Keratinocyte (primary cell): ENCODE measurements at regions not wholly inside any gene's neighbourhood (a gene's known extent, or its start where the extent isn't known, plus 50 kb on each side); places are given as distances from the start of the nearest gene placed in this dataset.
A peak's percentile ranks its signal among the peaks of the same experiment; 100 is the strongest.

ENCODE experiments used
- DNase-seq: peaks from one replicate; pipeline ENCODE4 v3.0.0-alpha.2; 2011; ENCODE audit warnings: low read depth, missing footprints, low spot score
- FAIRE-seq: peaks from 2 replicates; lab custom pipeline; 2011; peaks lifted over from hg19 to GRCh38; lab: Jason Lieb, UNC
- H2AFZ ChIP-seq: 2 replicates; pipeline ENCODE4 v1.6.0; 2012; ENCODE audit warnings: low read length, control low read depth, inconsistent platforms; ENCODE audit not compliant: control insufficient read depth
- H3K27ac ChIP-seq: 2 replicates; pipeline ENCODE4 v1.5.1; 2011; ENCODE audit warnings: low read length; ENCODE audit not compliant: control insufficient read depth, insufficient read depth
- H3K27me3 ChIP-seq: 3 replicates; pipeline ENCODE4 v1.6.0; 2011; ENCODE audit warnings: low read length; ENCODE audit not compliant: control insufficient read depth, insufficient read depth; ENCODE audit errors: extremely low read depth
- H3K36me3 ChIP-seq, 2 experiments: 2 replicates in 1 of 2; 3 replicates in 1 of 2; pipeline ENCODE4 v1.5.1; 2011; ENCODE audit warnings: low read length in 2 of 2, mild to moderate bottlenecking in 1 of 2; ENCODE audit not compliant: control insufficient read depth in 2 of 2, insufficient read depth in 2 of 2; ENCODE audit errors: extremely low read depth in 1 of 2
- H3K4me1 ChIP-seq: 3 replicates; pipeline ENCODE4 v1.5.1; 2011; ENCODE audit warnings: low read length; ENCODE audit not compliant: control insufficient read depth, insufficient read depth; ENCODE audit errors: extremely low read depth
- H3K4me2 ChIP-seq: 3 replicates; pipeline ENCODE4 v1.6.0; 2011; ENCODE audit warnings: low read depth, low read length; ENCODE audit not compliant: control insufficient read depth, insufficient read depth; ENCODE audit errors: extremely low read depth
- H3K4me3 ChIP-seq, 3 experiments: fragments of 200-600 bp in 1 of 3; sonication (generic) in 1 of 3; 2 replicates in 2 of 3; 3 replicates in 1 of 3; pipeline ENCODE4 v1.5.1; 2011 to 2016; ENCODE audit warnings: low read length in 3 of 3, mild to moderate bottlenecking in 3 of 3, control low read depth in 2 of 3, inconsistent platforms in 1 of 3, low read depth in 1 of 3, mixed read lengths in 1 of 3, mixed run types in 1 of 3, moderate library complexity in 1 of 3; ENCODE audit not compliant: control insufficient read depth in 2 of 3, insufficient read depth in 2 of 3; ENCODE audit errors: extremely low read depth in 1 of 3
- H3K79me2 ChIP-seq: 2 replicates; pipeline ENCODE4 v1.6.0; 2012; ENCODE audit warnings: low read length; ENCODE audit not compliant: control insufficient read depth, insufficient read depth
- H3K9ac ChIP-seq: 3 replicates; pipeline ENCODE4 v1.6.0; 2011; ENCODE audit warnings: low read length; ENCODE audit not compliant: control insufficient read depth, insufficient read depth; ENCODE audit errors: extremely low read depth
- H3K9me1 ChIP-seq: 3 replicates; pipeline ENCODE4 v1.6.0; 2011; ENCODE audit warnings: low read length; ENCODE audit not compliant: control insufficient read depth, insufficient read depth; ENCODE audit errors: extremely low read depth
- H3K9me3 ChIP-seq: 2 replicates; pipeline ENCODE4 v1.5.1; 2012; ENCODE audit warnings: low read depth, low read length; ENCODE audit not compliant: control insufficient read depth
- H4K20me1 ChIP-seq: 3 replicates; pipeline ENCODE4 v1.6.0; 2011; ENCODE audit warnings: low read length; ENCODE audit not compliant: control insufficient read depth, insufficient read depth; ENCODE audit errors: extremely low read depth
- CTCF ChIP-seq, 3 experiments: IDR thresholded peaks in 1 of 3; conservative IDR thresholded peaks in 1 of 3; optimal IDR thresholded peaks in 1 of 3; 2 replicates in 2 of 3; 3 replicates in 1 of 3; pipeline versions ENCODE3 to v1.5.1; 2011; ENCODE audit warnings: low read length in 3 of 3, mild to moderate bottlenecking in 3 of 3, moderate library complexity in 2 of 3, control low read depth in 1 of 3, inconsistent platforms in 1 of 3; ENCODE audit not compliant: insufficient read depth in 2 of 3; ENCODE audit errors: extremely low read depth in 1 of 3
- EZH2 ChIP-seq: IDR thresholded peaks from one replicate; pipeline ENCODE4 v1.6.1; 2012; ENCODE audit warnings: inconsistent platforms, mild to moderate bottlenecking, low read length, moderate library complexity
- dilution Hi-C: fragments of 300-500 bp; cut with MboI; formaldehyde crosslinking; loops from one replicate; pipeline ENCODE4 v1.7.0; 2020; ENCODE audit warnings: low sequenced_read_pairs; ENCODE audit not compliant: extremely low pct_ligation_motif_present

- DNase-seq (no peak), FAIRE-seq (no peak)
- Histone ChIP-seq H3K9me1 (no peaks in the 10 kb centered on the region), H3K27ac (no peak overlapping the region), H2AFZ (no peak overlapping the region), H4K20me1 (no peaks in the 10 kb centered on the region), H3K9ac (no peak overlapping the region), H3K79me2 (no peaks in the 10 kb centered on the region), H3K4me3 (no peak overlapping the region), H3K36me3 (no peaks in the 10 kb centered on the region), H3K4me2 (no peak overlapping the region), H3K9me3 (no peaks in the 10 kb centered on the region), H3K27me3 (no peaks in the 10 kb centered on the region), H3K4me1 (peaks cover 8% of the 10 kb centered on the region)
- dilution Hi-C loops = no loop called here
- TF ChIP-seq EZH2 = no peak
- TF ChIP-seq CTCF (optimal IDR thresholded peaks at IDR 0.05 in 1 of 3, IDR thresholded peaks at IDR 0.05 in 1 of 3, conservative IDR thresholded peaks at IDR 0.05 in 1 of 3; ENCODE audit: extremely low read depth in 1 of 3, insufficient read depth in 2 of 3, low read length in 3 of 3) = no peak
Observed at GRCh38 chr11:28837599-28837998, 729.4 kb downstream of the METTL15 start.

- Histone ChIP-seq H3K27ac (peak overlapping the region; percentile 40), H3K9me1 (no peaks in the 10 kb centered on the region), H3K27me3 (no peaks in the 10 kb centered on the region), H3K9ac (no peak overlapping the region), H3K79me2 (no peaks in the 10 kb centered on the region), H3K4me2 (no peak overlapping the region), H4K20me1 (no peaks in the 10 kb centered on the region), H2AFZ (peak overlapping the region; percentile 9), H3K4me1 (peaks cover 8% of the 10 kb centered on the region), H3K4me3 (no peak overlapping the region), H3K9me3 (no peaks in the 10 kb centered on the region), H3K36me3 (no peaks in the 10 kb centered on the region)
- DNase-seq = peak; percentile 9
- dilution Hi-C loops = no loop called here
- TF ChIP-seq EZH2 = no peak
- TF ChIP-seq CTCF (optimal IDR thresholded peaks at IDR 0.05 in 1 of 3, IDR thresholded peaks at IDR 0.05 in 1 of 3, conservative IDR thresholded peaks at IDR 0.05 in 1 of 3; ENCODE audit: extremely low read depth in 1 of 3, insufficient read depth in 2 of 3, low read length in 3 of 3) = no peak
- FAIRE-seq = peak; percentile 23
Observed at GRCh38 chr11:28836285-28837081, 728.3 kb downstream of the METTL15 start.
